H9 (cell line): ENCODE measurements at regions not wholly inside any gene's neighbourhood (a gene's known extent, or its start where the extent isn't known, plus 50 kb on each side); places are given as distances from the start of the nearest gene placed in this dataset.

Experiments
- DNase-seq: peaks from one replicate; pipeline ENCODE4 v3.0.0-alpha.2; 2017
- H2AFZ ChIP-seq: one replicate; pipeline ENCODE4 v1.6.1; 2013; ENCODE audit warnings: mild to moderate bottlenecking, low read length, control low read depth, moderate library complexity
- H2AK5ac ChIP-seq: 2 replicates; pipeline ENCODE4 v1.6.1; 2013; ENCODE audit warnings: low read length, control low read depth, mixed read lengths; ENCODE audit not compliant: insufficient read length
- H2BK120ac ChIP-seq: one replicate; pipeline ENCODE4 v1.6.1; 2013; ENCODE audit warnings: low read depth, mild to moderate bottlenecking, low read length, control low read depth, inconsistent platforms; ENCODE audit not compliant: poor library complexity, severe bottlenecking
- H2BK12ac ChIP-seq: 2 replicates; pipeline ENCODE4 v1.6.1; 2013; ENCODE audit warnings: low read length, control low read depth, mixed read lengths, low read depth; ENCODE audit not compliant: insufficient read length
- H2BK15ac ChIP-seq: 2 replicates; pipeline ENCODE4 v1.6.1; 2013; ENCODE audit warnings: low read depth, low read length, control low read depth
- H2BK20ac ChIP-seq: one replicate; pipeline ENCODE4 v1.6.1; 2013; ENCODE audit warnings: low read depth, mild to moderate bottlenecking, low read length, control low read depth, inconsistent platforms; ENCODE audit not compliant: poor library complexity, severe bottlenecking
- H2BK5ac ChIP-seq: 2 replicates; pipeline ENCODE4 v1.6.1; 2013; ENCODE audit warnings: low read length, control low read depth, mixed read lengths; ENCODE audit not compliant: insufficient read length
- H3K14ac ChIP-seq: 2 replicates; pipeline ENCODE4 v1.6.1; 2013; ENCODE audit warnings: low read length, control low read depth; ENCODE audit not compliant: insufficient read depth
- H3K18ac ChIP-seq: 2 replicates; pipeline ENCODE4 v1.6.1; 2013; ENCODE audit warnings: low read depth, mild to moderate bottlenecking, mixed read lengths, low read length, control low read depth; ENCODE audit not compliant: insufficient read length
- H3K23ac ChIP-seq: 2 replicates; pipeline ENCODE4 v1.6.1; 2013; ENCODE audit warnings: low read length, control low read depth, mixed read lengths, low read depth; ENCODE audit not compliant: insufficient read length
- H3K23me2 ChIP-seq: 2 replicates; pipeline ENCODE4 v1.6.1; 2013; ENCODE audit warnings: low read depth, mild to moderate bottlenecking, mixed read lengths, low read length, control low read depth; ENCODE audit not compliant: insufficient read length, poor library complexity, severe bottlenecking
- H3K27ac ChIP-seq: 2 replicates; pipeline ENCODE4 v1.5.1; 2013; ENCODE audit warnings: low read length, control low read depth, mixed read lengths, low read depth; ENCODE audit not compliant: insufficient read length
- H3K27me3 ChIP-seq: 2 replicates; pipeline ENCODE4 v1.6.1; 2013; ENCODE audit warnings: low read length, control low read depth, inconsistent platforms; ENCODE audit not compliant: insufficient read depth
- H3K4ac ChIP-seq: 2 replicates; pipeline ENCODE4 v1.6.1; 2013; ENCODE audit warnings: low read depth, mild to moderate bottlenecking, control low read depth, inconsistent platforms, low read length, moderate library complexity
- H3K4me1 ChIP-seq: 2 replicates; pipeline ENCODE4 v1.6.1; 2013; ENCODE audit warnings: low read length, control low read depth, inconsistent platforms; ENCODE audit not compliant: insufficient read depth
- H3K4me2 ChIP-seq: 2 replicates; pipeline ENCODE4 v1.6.1; 2013; ENCODE audit warnings: low read length, control low read depth, mixed read lengths; ENCODE audit not compliant: insufficient read length, insufficient read depth
- H3K56ac ChIP-seq: 2 replicates; pipeline ENCODE4 v1.6.1; 2013; ENCODE audit warnings: low read depth, mild to moderate bottlenecking, mixed read lengths, low read length, control low read depth; ENCODE audit not compliant: insufficient read length
- H3K79me1 ChIP-seq: 2 replicates; pipeline ENCODE4 v1.6.1; 2013; ENCODE audit warnings: low read depth, mild to moderate bottlenecking, moderate library complexity, low read length, control low read depth, inconsistent platforms; ENCODE audit not compliant: insufficient read depth, poor library complexity, severe bottlenecking
- H3K79me2 ChIP-seq: 2 replicates; pipeline ENCODE4 v1.6.1; 2013; ENCODE audit warnings: low read length, control low read depth, inconsistent platforms; ENCODE audit not compliant: insufficient read depth
- H3K9ac ChIP-seq: 2 replicates; pipeline ENCODE4 v1.6.1; 2013; ENCODE audit warnings: low read length, control low read depth, mixed read lengths; ENCODE audit not compliant: insufficient read length; ENCODE audit errors: extremely low read depth
- H3K9me3 ChIP-seq: one replicate; pipeline ENCODE4 v1.6.1; 2013; ENCODE audit warnings: low read depth, low read length, inconsistent platforms; ENCODE audit not compliant: control insufficient read depth
- H3T11ph ChIP-seq: one replicate; pipeline ENCODE4 v1.6.1; 2013; ENCODE audit warnings: mild to moderate bottlenecking, low read length, control low read depth, inconsistent platforms
- H4K20me1 ChIP-seq: one replicate; pipeline ENCODE4 v1.6.1; 2013; ENCODE audit not compliant: control insufficient read depth, insufficient read length, insufficient read depth
- H4K5ac ChIP-seq: 2 replicates; pipeline ENCODE4 v1.6.1; 2013; ENCODE audit warnings: low read depth, mild to moderate bottlenecking, mixed read lengths, low read length, control low read depth; ENCODE audit not compliant: insufficient read length
- H4K8ac ChIP-seq: replicated peaks from 2 replicates; pipeline ENCODE4 v1.6.1; 2013; ENCODE audit warnings: low read length, control low read depth, mixed read lengths, low read depth; ENCODE audit not compliant: insufficient read length
- H4K91ac ChIP-seq: 2 replicates; pipeline ENCODE4 v1.6.1; 2013; ENCODE audit warnings: low read depth, mild to moderate bottlenecking, moderate library complexity, mixed read lengths, low read length, control low read depth; ENCODE audit not compliant: insufficient read length
- H3K27ac Mint-ChIP-seq, 3 experiments: 2 replicates in 2 of 3; 3 replicates in 1 of 3; pipeline ENCODE4 v1.8.0; 2020 to 2021; ENCODE audit warnings: mixed read lengths in 3 of 3, mild to moderate bottlenecking in 1 of 3, moderate library complexity in 1 of 3
- H3K27me3 Mint-ChIP-seq: 2 replicates; pipeline ENCODE4 v1.8.0; 2021; ENCODE audit warnings: low read depth, mild to moderate bottlenecking, moderate library complexity, mixed read lengths
- H3K36me3 Mint-ChIP-seq, 3 experiments: 2 replicates in 2 of 3; 3 replicates in 1 of 3; pipeline ENCODE4 v1.8.0; 2020 to 2021; ENCODE audit warnings: low read depth in 3 of 3, mixed read lengths in 3 of 3; ENCODE audit not compliant: insufficient read depth in 1 of 3
- H3K4me1 Mint-ChIP-seq, 2 experiments: 2 replicates each; pipeline ENCODE4 v1.8.0; 2020; ENCODE audit warnings: mixed read lengths in 2 of 2
- H3K4me3 Mint-ChIP-seq, 2 experiments: 2 replicates in 1 of 2; 3 replicates in 1 of 2; pipeline ENCODE4 v1.8.0; 2020 to 2021; ENCODE audit warnings: mild to moderate bottlenecking in 2 of 2, mixed read lengths in 2 of 2, moderate library complexity in 1 of 2
- H3K9me3 Mint-ChIP-seq, 2 experiments: 2 replicates in 1 of 2; 3 replicates in 1 of 2; pipeline ENCODE4 v1.8.0; 2020; ENCODE audit warnings: mild to moderate bottlenecking in 2 of 2, mixed read lengths in 2 of 2, moderate library complexity in 1 of 2
- WGBS: extraction: QIAGEN DNeasy Blood & Tissue Kit; methylation state at CpG from one replicate; pipeline ENCODE4 v1.1.7; 2013; ENCODE audit warnings: missing lambda C conversion rate, low lambda C conversion rate, mixed read lengths; ENCODE audit not compliant: insufficient read length; ENCODE audit errors: extremely low coverage; 5-methylcytosine and 5-hydroxymethylcytosine counted together
- TF ChIP-seq, protein P1 (sequence below): fragments of 200-600 bp; sonication (generic); conservative IDR thresholded peaks from 3 replicates; pipeline ENCODE4 v1.8.0; 2021; ENCODE audit warnings: antibody characterized with exemption, mild to moderate bottlenecking

DNA sequence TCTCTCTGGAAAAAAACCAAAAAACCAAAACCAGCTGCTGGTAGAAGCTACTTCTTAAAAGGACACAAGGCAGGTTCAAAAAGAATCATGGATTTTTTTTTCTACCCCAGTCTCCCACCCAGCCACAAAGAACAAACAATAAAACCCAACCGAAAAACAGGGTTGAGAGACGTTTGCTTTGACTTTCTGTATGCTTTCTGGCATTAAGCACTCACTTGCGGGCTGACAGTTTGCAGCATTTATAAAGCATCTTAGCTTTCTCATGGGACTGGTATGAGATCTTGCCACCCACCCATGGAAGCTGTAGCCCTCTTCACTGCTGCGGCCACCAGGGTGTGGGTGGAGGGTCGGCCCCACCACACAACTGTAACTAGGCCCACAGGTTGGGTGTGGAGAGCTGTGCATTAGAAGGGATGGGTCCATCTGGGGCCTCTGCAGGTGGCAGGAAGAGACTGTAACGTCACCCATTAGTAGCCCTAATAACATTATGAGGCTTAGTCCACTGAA is 165.7 kb downstream of the RHOU start:
- no peak overlapping the region for H3K4ac ChIP-seq

More for the DNA sequence above, 165.7 kb downstream of the RHOU start:
- Histone ChIP-seq H3K79me2 (no peaks in the 10 kb centered on the region), H2BK5ac (no peak overlapping the region), H2AK5ac (no peak overlapping the region), H3K18ac (no peak overlapping the region), H3K27ac (no peak overlapping the region), H3K56ac (no peak overlapping the region), H3T11ph (no peak overlapping the region), H3K4me1 (peaks cover 2% of the 10 kb centered on the region; the same call in 1 of the 2 replicates), H2BK120ac (no peak overlapping the region), H2BK20ac (no peak overlapping the region), H4K20me1 (no peaks in the 10 kb centered on the region), H3K9me3 (no peaks in the 10 kb centered on the region), H3K9ac (no peak overlapping the region), H3K23ac (no peak overlapping the region), H4K8ac (no peak overlapping the region), H3K79me1 (no peaks in the 10 kb centered on the region), H2AFZ (no peak overlapping the region), H4K91ac (no peak overlapping the region), H3K27me3 (no peaks in the 10 kb centered on the region), H4K5ac (no peak overlapping the region), H3K23me2 (no peaks in the 10 kb centered on the region), H3K4me2 (no peak overlapping the region), H3K14ac (no peak overlapping the region), H2BK12ac (no peak overlapping the region), H2BK15ac (no peak overlapping the region)
- Mint-ChIP-seq H3K27ac (no peak overlapping the region), H3K4me1 (peaks cover 22 to 25% of the 10 kb centered on the region in 2 experiments), H3K9me3 (no peaks in the 10 kb centered on the region), H3K27me3 (peaks cover 4% of the 10 kb centered on the region; the same call in 1 of the 2 replicates), H3K4me3 (no peak overlapping the region), H3K36me3 (no peaks in the 10 kb centered on the region)
- TF ChIP-seq, protein P1, sequence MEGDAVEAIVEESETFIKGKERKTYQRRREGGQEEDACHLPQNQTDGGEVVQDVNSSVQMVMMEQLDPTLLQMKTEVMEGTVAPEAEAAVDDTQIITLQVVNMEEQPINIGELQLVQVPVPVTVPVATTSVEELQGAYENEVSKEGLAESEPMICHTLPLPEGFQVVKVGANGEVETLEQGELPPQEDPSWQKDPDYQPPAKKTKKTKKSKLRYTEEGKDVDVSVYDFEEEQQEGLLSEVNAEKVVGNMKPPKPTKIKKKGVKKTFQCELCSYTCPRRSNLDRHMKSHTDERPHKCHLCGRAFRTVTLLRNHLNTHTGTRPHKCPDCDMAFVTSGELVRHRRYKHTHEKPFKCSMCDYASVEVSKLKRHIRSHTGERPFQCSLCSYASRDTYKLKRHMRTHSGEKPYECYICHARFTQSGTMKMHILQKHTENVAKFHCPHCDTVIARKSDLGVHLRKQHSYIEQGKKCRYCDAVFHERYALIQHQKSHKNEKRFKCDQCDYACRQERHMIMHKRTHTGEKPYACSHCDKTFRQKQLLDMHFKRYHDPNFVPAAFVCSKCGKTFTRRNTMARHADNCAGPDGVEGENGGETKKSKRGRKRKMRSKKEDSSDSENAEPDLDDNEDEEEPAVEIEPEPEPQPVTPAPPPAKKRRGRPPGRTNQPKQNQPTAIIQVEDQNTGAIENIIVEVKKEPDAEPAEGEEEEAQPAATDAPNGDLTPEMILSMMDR = no peak
- no peak for DNase-seq
- WGBS = no CpG with 5 or more reads among the region's 6 CpGs
